Liver (tissue), 3 donors: ENCODE measurements at regions not wholly inside any gene's neighbourhood (a gene's known extent, or its start where the extent isn't known, plus 50 kb on each side); places are given as distances from the start of the nearest gene placed in this dataset.

Source experiments
- EGR1 ChIP-seq, 2 donors: IDR thresholded peaks; 2 replicates each; pipeline ENCODE4 v1.6.1; 2016 to 2018; ENCODE audit warnings: antibody characterized with exemption in 2 of 2, low read depth in 2 of 2
- HNF4G ChIP-seq: IDR thresholded peaks from 2 replicates; pipeline ENCODE4 v1.6.1; 2016; ENCODE audit warnings: antibody characterized with exemption
- JUND ChIP-seq, 2 donors: IDR thresholded peaks; 2 replicates each; pipeline ENCODE4 v1.6.1; 2016; ENCODE audit warnings: antibody characterized with exemption in 2 of 2
- NR2F2 ChIP-seq: IDR thresholded peaks from 2 replicates; pipeline ENCODE4 v1.6.1; 2016; ENCODE audit warnings: antibody characterized with exemption
- RAD21 ChIP-seq, 2 donors: IDR thresholded peaks; 2 replicates each; pipeline ENCODE4 v1.6.1; 2016; ENCODE audit warnings: antibody characterized with exemption in 2 of 2, mild to moderate bottlenecking in 2 of 2
- TAF1 ChIP-seq: conservative IDR thresholded peaks from 2 replicates; pipeline ENCODE4 v1.6.1; 2016; ENCODE audit warnings: antibody characterized with exemption, mild to moderate bottlenecking
- YY1 ChIP-seq: IDR thresholded peaks from 2 replicates; pipeline ENCODE4 v1.6.1; 2016; ENCODE audit warnings: antibody characterized with exemption, mild to moderate bottlenecking
- TF ChIP-seq, protein P1 (sequence below): fragments of 150-350 bp; IDR thresholded peaks from 2 replicates; pipeline ENCODE4 v1.5.1; 2017; ENCODE audit warnings: improper control_type of control experiment, low read depth, low read length; ENCODE audit not compliant: missing input control
- TF ChIP-seq, protein P2 (sequence below): IDR thresholded peaks from 2 replicates; pipeline ENCODE4 v1.6.1; 2016; ENCODE audit warnings: antibody characterized with exemption
- TF ChIP-seq, protein P3 (sequence below): IDR thresholded peaks from 2 replicates; pipeline ENCODE4 v1.6.1; 2016; ENCODE audit warnings: antibody characterized with exemption, mild to moderate bottlenecking
- donor health status: healthy.
- donor health status: healthy.

DNA sequence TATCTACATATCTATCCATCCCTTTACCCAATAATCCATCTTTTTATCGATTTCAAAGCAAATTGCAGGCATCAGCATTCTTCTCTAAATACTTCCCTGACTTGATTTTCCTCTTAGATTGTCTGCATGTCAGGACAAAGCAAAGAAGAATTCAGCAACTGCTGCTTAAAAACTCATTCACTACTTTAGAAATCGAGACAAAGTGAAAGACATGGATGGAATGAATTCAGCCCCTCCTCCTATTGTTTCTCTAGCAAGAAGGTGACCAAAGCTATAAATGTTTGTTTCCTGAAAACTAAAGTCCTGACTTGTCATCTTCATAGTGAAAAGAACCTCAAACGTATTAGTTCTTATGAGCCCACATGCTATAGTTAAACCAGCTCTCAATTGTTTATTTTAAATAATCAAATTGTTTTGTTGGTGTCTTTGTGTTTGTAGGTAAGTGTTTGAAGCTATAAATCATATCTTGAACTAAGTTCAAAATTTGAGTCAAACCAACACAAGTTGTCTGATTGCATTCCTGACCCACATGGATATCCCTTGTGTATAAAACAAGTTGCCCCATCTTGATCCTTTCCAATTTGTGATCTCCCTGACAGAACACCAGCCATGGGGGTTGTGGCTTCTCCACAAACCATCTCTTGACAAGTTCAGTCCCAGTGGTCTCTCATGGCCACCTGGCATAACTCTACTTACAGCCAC lies 58.6 kb upstream of the ARHGAP5 start:
- TF ChIP-seq, protein P1, sequence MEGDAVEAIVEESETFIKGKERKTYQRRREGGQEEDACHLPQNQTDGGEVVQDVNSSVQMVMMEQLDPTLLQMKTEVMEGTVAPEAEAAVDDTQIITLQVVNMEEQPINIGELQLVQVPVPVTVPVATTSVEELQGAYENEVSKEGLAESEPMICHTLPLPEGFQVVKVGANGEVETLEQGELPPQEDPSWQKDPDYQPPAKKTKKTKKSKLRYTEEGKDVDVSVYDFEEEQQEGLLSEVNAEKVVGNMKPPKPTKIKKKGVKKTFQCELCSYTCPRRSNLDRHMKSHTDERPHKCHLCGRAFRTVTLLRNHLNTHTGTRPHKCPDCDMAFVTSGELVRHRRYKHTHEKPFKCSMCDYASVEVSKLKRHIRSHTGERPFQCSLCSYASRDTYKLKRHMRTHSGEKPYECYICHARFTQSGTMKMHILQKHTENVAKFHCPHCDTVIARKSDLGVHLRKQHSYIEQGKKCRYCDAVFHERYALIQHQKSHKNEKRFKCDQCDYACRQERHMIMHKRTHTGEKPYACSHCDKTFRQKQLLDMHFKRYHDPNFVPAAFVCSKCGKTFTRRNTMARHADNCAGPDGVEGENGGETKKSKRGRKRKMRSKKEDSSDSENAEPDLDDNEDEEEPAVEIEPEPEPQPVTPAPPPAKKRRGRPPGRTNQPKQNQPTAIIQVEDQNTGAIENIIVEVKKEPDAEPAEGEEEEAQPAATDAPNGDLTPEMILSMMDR, result no peak
- TF ChIP-seq HNF4G, result no peak
- TF ChIP-seq, protein P2, sequence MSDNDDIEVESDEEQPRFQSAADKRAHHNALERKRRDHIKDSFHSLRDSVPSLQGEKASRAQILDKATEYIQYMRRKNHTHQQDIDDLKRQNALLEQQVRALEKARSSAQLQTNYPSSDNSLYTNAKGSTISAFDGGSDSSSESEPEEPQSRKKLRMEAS, result no peak
- no peak for TF ChIP-seq TAF1
- TF ChIP-seq RAD21 (IDR thresholded peaks at IDR 0.05), result no peak
- no peak for TF ChIP-seq JUND (IDR thresholded peaks at IDR 0.05)
- TF ChIP-seq, protein P3, sequence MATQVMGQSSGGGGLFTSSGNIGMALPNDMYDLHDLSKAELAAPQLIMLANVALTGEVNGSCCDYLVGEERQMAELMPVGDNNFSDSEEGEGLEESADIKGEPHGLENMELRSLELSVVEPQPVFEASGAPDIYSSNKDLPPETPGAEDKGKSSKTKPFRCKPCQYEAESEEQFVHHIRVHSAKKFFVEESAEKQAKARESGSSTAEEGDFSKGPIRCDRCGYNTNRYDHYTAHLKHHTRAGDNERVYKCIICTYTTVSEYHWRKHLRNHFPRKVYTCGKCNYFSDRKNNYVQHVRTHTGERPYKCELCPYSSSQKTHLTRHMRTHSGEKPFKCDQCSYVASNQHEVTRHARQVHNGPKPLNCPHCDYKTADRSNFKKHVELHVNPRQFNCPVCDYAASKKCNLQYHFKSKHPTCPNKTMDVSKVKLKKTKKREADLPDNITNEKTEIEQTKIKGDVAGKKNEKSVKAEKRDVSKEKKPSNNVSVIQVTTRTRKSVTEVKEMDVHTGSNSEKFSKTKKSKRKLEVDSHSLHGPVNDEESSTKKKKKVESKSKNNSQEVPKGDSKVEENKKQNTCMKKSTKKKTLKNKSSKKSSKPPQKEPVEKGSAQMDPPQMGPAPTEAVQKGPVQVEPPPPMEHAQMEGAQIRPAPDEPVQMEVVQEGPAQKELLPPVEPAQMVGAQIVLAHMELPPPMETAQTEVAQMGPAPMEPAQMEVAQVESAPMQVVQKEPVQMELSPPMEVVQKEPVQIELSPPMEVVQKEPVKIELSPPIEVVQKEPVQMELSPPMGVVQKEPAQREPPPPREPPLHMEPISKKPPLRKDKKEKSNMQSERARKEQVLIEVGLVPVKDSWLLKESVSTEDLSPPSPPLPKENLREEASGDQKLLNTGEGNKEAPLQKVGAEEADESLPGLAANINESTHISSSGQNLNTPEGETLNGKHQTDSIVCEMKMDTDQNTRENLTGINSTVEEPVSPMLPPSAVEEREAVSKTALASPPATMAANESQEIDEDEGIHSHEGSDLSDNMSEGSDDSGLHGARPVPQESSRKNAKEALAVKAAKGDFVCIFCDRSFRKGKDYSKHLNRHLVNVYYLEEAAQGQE, result no peak
- TF ChIP-seq YY1, result no peak
- TF ChIP-seq NR2F2, result no peak
- no peak for TF ChIP-seq EGR1 (IDR thresholded peaks at IDR 0.05; ENCODE audit: low read depth in 2 of 2)
